Astrocyte (in vitro differentiated cells and primary cell): ENCODE measurements at regions not wholly inside any gene's neighbourhood (a gene's known extent, or its start where the extent isn't known, plus 50 kb on each side); places are given as distances from the start of the nearest gene placed in this dataset.

ENCODE experiments used
- EZH2 ChIP-seq: IDR thresholded peaks from 2 replicates; pipeline ENCODE4 v1.6.1; 2012; ENCODE audit warnings: mild to moderate bottlenecking, low read length, inconsistent platforms; ENCODE audit not compliant: insufficient read depth
- TF ChIP-seq, protein P1 (sequence below): IDR thresholded peaks from 2 replicates; pipeline ENCODE4 v1.5.1; 2011; ENCODE audit warnings: low read depth, mild to moderate bottlenecking, inconsistent platforms, low read length, moderate library complexity; ENCODE audit not compliant: insufficient read depth

DNA sequence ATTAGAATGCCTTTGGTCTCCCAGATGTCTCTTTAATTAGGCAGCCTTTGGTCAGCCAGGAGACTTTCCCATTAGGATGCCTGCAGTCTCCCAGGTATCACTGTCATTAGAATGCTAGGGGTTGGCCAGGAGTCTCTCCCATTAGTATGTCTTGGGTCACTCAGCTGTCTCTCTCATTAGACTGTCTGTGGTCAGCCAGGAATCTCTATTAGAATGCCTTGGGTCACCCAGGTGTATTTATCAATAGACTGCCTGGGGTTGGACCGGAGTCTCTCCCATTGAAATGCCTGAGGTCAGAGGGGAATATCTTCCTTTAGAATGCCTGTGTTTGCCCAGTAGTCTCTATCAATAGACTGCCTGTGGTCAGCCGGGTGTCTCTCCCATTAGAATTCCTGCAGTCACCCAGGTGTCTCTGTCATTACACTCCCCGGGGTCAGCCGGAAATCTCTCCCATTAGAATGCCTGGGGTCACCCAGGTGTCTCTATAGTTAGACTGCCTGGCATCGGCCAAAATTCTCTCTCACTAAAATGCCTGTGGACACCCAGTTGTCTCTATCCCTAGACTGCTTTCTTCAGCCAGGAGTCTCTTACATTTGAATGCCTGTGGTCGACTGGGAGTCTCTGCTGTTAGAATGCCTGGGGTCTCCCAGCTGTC, 1460.3 kb downstream of the UQCRFS1 start:
- TF ChIP-seq, protein P1, sequence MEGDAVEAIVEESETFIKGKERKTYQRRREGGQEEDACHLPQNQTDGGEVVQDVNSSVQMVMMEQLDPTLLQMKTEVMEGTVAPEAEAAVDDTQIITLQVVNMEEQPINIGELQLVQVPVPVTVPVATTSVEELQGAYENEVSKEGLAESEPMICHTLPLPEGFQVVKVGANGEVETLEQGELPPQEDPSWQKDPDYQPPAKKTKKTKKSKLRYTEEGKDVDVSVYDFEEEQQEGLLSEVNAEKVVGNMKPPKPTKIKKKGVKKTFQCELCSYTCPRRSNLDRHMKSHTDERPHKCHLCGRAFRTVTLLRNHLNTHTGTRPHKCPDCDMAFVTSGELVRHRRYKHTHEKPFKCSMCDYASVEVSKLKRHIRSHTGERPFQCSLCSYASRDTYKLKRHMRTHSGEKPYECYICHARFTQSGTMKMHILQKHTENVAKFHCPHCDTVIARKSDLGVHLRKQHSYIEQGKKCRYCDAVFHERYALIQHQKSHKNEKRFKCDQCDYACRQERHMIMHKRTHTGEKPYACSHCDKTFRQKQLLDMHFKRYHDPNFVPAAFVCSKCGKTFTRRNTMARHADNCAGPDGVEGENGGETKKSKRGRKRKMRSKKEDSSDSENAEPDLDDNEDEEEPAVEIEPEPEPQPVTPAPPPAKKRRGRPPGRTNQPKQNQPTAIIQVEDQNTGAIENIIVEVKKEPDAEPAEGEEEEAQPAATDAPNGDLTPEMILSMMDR, result no peak
- TF ChIP-seq EZH2, result no peak
